Keratinocyte (primary cell): ENCODE measurements at regions not wholly inside any gene's neighbourhood (a gene's known extent, or its start where the extent isn't known, plus 50 kb on each side); places are given as distances from the start of the nearest gene placed in this dataset.

Source experiments
- CTCF ChIP-seq, 3 experiments: IDR thresholded peaks in 1 of 3; conservative IDR thresholded peaks in 1 of 3; optimal IDR thresholded peaks in 1 of 3; 2 replicates in 2 of 3; 3 replicates in 1 of 3; pipeline versions ENCODE3 to v1.5.1; 2011; ENCODE audit warnings: low read length in 3 of 3, mild to moderate bottlenecking in 3 of 3, moderate library complexity in 2 of 3, control low read depth in 1 of 3, inconsistent platforms in 1 of 3; ENCODE audit not compliant: insufficient read depth in 2 of 3; ENCODE audit errors: extremely low read depth in 1 of 3
- EZH2 ChIP-seq: IDR thresholded peaks from one replicate; pipeline ENCODE4 v1.6.1; 2012; ENCODE audit warnings: inconsistent platforms, mild to moderate bottlenecking, low read length, moderate library complexity

GRCh38 chr18:73059280-73059679 is 191.5 kb upstream of the NETO1 start:
- TF ChIP-seq CTCF (optimal IDR thresholded peaks at IDR 0.05 in 1 of 3, IDR thresholded peaks at IDR 0.05 in 1 of 3, conservative IDR thresholded peaks at IDR 0.05 in 1 of 3; ENCODE audit: extremely low read depth in 1 of 3, insufficient read depth in 2 of 3, low read length in 3 of 3) (no peak), EZH2 (no peak)
